Activated effector memory CD4-positive, alpha-beta T cell treated with anti-CD3 and anti-CD28 coated beads, Interleukin-2, amount 50 U/mL, for 16 hours (primary cell): ENCODE measurements at regions not wholly inside any gene's neighbourhood (a gene's known extent, or its start where the extent isn't known, plus 50 kb on each side); places are given as distances from the start of the nearest gene placed in this dataset.

Experiments
- DNase-seq: peaks from one replicate; pipeline ENCODE4 v3.0.0-alpha.2; 2020

GRCh38 chr17:72394531-72394930, 273.7 kb downstream of the SOX9 start:
- no peak for DNase-seq

- no peak for DNase-seq
Observed at GRCh38 chr17:72396121-72396520, 275.3 kb downstream of the SOX9 start.

- DNase-seq: no peak
Observed at GRCh38 chr17:72397223-72397667, 276.4 kb downstream of the SOX9 start.

- no peak for DNase-seq
Observed at GRCh38 chr17:72397687-72398086, 276.9 kb downstream of the SOX9 start.

GRCh38 chr17:72399023-72399607, 278.3 kb downstream of the SOX9 start:
- no peak for DNase-seq

GRCh38 chr17:72399608-72400487, 279.0 kb downstream of the SOX9 start:
- no peak for DNase-seq

- DNase-seq: no peak
Observed at GRCh38 chr17:72400488-72400827, 279.6 kb downstream of the SOX9 start.

- DNase-seq: no peak
Observed at GRCh38 chr17:72400863-72401262, 280.0 kb downstream of the SOX9 start.

- DNase-seq: no peak
Observed at GRCh38 chr17:72401883-72402726, 281.3 kb downstream of the SOX9 start.

- no peak for DNase-seq
Observed at GRCh38 chr17:72402727-72403210, 281.9 kb downstream of the SOX9 start.

- no peak for DNase-seq
Observed at GRCh38 chr17:72403713-72404209, 282.9 kb downstream of the SOX9 start.

GRCh38 chr17:72404872-72405271, 284.1 kb downstream of the SOX9 start:
- no peak for DNase-seq

- no peak for DNase-seq
Observed at GRCh38 chr17:72405662-72406230, 284.9 kb downstream of the SOX9 start.

- DNase-seq: no peak
Observed at GRCh38 chr17:72406498-72406897, 285.7 kb downstream of the SOX9 start.

- no peak for DNase-seq
Observed at GRCh38 chr17:72407336-72407909, 286.6 kb downstream of the SOX9 start.

- no peak for DNase-seq
Observed at GRCh38 chr17:72407931-72408330, 287.1 kb downstream of the SOX9 start.

GRCh38 chr17:72408641-72409040, 287.8 kb downstream of the SOX9 start:
- DNase-seq: no peak

GRCh38 chr17:72409405-72410002, 288.7 kb downstream of the SOX9 start:
- DNase-seq: no peak

GRCh38 chr17:72411124-72411563, 290.3 kb downstream of the SOX9 start:
- no peak for DNase-seq

- no peak for DNase-seq
Observed at GRCh38 chr17:72412650-72413076, 291.8 kb downstream of the SOX9 start.

GRCh38 chr17:72413077-72414031, 292.5 kb downstream of the SOX9 start:
- DNase-seq: no peak
